Ecto neural progenitor cell (in vitro differentiated cells): ENCODE measurements at regions not wholly inside any gene's neighbourhood (a gene's known extent, or its start where the extent isn't known, plus 50 kb on each side); places are given as distances from the start of the nearest gene placed in this dataset.
"Not testable (repeated sequence)": the region's sequence is repeated elsewhere in the genome, so short reads cannot be mapped to it uniquely, and the experiment has no call there.

Experiments used
- DNase-seq: peaks from one replicate; pipeline ENCODE4 v3.0.0-alpha.2; 2018; ENCODE audit warnings: low spot score

DNA sequence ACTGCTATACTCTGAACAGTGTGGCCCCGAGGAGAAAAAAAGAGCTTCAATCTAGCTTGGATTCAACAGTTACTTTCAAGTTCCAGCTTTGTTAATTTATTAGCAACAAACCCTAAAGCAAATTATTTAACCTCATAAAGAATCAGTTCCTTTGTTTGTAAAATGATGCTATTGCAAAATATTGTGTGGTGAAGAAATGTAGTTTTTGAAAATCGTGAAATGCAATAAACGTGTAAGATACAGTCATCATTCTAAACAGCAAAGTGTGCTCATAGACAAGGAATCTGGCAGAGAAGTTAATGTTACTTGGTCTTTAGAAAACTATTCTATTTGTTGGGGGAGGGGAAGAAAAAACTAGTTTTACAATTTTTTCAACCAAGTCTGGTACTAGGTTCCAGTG, 297.6 kb upstream of the ADGRL4 start:
- no peak for DNase-seq

DNA sequence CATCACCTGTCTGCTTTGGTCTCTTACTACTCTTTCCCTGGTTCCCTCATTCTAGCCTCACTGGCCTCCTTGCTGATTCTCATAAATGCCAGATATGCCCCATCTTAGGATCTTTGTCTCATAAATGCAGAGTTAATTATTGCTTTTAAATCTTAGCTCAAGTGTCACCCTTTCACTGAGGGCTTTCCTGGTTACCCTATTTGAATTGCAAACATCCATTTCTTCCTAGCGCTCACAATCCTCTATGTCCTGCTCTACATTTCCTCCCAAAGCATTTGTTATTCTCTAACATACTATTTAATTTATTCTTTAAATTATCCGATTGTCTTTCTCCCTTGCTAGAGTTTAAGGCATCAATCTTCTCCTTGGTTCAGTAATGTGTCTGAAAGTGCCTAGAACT, 296.5 kb upstream of the ADGRL4 start:
- DNase-seq: no peak

DNA sequence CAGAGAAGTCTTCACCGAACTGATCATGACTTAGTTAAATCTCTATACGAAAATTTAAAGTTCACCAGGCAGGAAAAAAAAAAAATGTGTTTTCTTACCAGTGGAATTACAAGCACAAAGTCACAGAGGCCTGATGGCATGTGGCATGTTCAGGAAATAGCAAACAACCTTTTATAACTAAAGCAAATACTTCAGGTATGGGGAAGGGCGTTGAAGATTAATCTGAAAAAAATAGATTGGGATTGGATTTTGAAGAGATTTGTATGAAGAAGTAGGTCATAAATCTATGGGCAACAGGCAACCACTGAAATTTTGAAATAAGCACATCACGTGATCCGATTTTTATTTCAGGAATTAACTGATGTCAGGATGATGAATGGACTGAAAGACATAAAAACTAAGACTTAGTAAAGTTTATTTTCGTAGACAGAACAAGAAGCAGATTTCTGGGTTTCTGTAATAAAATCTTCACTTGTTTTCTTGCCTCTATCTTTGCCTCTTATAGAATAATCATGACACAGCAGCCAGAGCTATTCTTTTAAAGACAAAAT, 295.9 kb upstream of the ADGRL4 start:
- no peak for DNase-seq

DNA sequence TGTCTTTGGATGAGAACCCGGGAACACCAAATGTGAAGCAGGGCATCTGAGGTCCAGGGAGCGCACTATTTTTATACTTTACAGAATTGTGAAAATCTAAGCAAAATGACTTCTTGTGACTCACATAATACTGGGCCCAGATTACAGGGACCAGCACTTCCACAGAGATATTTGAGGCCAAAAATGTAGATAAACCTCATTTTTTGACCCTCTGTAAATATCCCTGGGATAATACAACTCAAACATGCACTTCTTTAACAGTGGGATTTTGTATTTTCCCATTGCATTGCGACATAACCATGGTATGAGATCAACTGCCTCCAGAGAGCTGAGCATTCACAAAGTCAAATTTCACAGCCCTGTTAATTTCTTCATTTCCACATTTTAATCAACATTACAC, 289.4 kb upstream of the ADGRL4 start:
- no peak for DNase-seq

DNA sequence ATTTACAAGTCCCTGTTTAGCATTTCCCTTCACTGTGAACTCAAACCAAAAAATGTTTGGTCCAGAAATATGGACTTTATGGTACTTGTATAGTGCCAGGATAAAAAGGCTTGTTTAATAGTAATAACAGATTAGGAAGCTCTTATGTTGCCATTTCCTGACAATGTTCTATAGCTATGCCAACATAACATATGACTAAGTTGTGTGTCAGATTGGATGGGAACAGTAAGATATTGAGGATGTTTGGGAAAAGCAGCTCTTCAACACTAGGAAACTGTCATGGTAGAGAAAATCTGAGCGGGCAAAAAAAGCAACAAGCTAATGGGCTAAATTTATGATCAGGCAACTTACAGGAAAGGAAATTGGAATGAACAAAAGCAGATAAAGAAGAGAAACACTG, 287.1 kb upstream of the ADGRL4 start:
- DNase-seq: no peak

DNA sequence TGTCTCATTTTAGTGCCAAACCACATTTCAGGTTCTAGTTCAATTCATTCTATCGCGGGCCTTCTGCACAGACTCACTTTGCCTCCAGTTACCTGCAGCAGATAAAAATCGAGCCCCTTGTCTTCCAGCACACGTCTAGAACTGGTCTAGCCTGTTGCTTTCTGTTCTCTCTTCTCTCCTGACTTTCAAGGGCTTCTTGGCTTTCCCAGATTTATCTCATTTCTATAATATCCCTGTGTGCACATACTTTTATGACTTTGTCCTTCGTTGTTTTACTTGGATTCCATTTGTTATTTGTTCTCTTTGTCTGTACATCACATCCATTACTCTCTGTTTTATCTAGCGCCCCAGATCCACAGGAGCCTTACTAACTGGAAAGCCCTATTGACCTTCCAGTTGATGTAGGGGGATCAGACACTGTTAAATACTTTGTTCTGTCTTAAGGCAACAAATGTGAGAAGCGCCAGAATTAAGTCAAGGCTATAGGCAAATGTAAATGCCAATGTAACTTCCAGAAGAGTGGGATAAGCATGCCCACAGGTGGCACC, 284.5 kb upstream of the ADGRL4 start:
- no peak for DNase-seq

DNA sequence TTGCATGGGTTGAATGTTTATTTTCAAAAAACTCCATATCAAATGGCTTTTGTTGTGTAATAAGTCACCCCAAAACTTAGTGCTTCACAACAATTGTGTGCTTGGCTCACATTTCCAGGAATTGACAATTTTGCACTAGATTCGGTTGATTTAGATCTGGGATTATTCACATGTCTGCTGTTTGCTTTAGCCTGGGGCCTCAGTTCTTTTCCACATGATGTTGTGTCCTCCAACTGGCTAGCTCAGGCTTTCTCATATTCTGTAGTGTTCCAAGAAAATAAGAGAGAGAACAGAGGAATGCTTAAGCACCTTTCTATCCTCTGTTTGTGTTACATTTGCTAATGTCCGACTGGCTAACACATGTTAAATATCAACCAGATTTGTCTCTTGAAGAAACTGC, 281.5 kb upstream of the ADGRL4 start:
- no peak for DNase-seq

DNA sequence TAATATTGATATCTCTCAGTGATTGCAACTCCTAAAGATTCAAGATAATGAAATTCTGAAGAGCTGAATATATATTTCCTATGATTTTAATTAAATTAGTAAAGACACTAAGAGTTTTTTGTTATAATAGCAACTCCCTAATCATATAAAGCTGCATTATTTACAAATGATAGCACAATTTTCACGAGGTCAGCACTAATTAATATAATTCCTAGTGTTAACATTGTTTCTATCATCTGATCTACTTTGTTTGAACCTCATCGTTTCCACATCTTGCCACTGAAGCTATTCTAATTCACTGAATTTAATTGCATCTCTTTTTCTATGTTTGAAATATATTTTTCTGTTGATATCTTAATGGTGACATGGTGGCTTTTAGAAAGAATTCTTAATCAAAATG, 279.1 kb upstream of the ADGRL4 start:
- no peak for DNase-seq

DNA sequence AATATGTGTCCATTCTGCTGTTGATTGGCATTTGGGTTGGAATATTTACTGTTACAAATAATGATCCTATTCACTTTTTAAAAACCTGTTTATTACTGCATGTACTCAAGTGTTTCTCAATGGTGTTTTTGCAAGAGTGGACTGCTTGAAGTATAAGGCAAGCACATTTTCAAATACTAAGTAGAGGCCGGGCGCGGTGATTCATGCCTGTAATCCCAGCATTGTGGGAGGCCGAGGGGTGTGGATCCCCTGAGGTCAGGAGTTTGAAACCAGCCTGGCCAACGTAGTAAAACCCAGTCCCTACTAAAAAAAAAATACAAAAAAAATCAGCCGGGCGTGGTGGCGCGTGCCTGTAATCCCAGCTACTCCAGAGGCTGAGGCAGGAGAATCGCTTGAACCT, 276.9 kb upstream of the ADGRL4 start:
- DNase-seq: no peak

DNA sequence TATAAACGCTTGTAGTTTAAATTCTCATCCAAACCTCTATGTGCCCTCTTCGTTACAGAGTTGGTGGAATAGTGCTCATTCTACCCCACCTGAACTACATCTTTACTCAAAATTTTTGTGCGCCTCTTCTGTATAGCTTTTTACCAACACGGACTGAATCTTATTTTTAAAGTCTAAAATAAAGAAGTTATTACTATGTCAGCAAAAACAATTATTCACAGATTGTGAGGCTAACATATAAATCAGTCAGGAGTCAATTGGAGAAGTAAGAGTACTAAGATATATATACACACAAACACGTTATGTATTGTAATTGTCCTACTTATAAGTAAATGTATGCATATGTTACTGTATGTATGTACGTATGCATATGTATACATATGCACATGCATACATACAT, 274.9 kb upstream of the ADGRL4 start:
- DNase-seq: no peak

DNA sequence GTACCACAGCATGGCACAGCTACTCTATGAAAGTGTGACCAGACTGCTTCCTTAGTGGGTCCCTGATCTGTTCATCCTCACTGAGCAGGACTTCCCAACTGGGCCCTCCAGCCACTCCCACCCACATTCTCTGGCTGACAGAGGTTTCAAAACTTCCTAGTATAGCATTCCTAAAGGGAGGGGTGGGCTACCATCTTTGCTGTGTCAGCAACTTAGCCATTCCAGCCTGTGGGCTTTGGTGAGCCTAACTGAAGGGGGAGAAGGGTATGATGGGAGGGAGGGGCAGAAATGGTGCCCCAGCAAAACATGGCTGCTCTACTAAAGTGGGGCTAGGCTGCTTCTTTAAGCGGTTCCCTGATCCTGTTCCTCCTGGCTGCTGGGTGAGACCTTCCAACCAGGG, 265.2 kb upstream of the ADGRL4 start:
- no peak for DNase-seq

DNA sequence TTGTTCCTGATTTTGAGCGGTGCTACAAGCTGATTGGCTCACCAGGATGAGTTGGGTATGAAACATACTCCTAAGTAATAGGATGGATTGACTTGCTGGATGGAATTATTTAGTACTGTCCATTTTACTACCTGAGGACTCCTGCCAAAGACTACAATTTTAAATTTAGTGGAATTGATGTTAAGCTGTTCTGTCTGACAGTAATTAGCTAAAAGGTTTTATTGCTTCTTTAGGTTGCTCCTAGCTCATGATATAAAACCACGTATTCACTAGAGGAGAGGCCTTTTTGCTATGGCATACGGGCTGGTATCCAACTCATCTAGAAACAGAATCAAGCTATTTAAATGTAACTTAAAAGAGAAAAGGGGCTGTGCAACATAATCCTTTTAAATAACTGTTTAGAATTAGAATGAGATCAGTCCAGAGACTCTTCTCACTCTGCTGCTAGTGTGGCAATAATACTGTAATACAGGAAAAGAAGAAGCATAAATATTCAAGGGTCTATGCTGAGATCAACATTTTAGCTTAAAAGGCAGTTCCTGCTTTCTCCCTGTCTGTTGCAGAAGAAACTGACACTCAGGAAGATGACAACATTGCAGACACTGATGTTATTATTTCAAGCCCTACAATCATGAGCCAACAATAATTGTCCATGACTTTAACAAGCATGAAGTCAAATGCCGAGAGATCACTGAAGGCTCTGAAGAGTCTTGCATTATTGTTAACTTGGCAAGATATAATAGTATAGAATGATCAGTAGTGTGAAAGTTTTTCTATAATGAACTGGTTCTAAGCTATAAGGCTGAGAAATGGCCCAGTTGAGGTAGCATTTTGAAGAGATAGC, 258.7 kb upstream of the ADGRL4 start:
- no peak for DNase-seq

DNA sequence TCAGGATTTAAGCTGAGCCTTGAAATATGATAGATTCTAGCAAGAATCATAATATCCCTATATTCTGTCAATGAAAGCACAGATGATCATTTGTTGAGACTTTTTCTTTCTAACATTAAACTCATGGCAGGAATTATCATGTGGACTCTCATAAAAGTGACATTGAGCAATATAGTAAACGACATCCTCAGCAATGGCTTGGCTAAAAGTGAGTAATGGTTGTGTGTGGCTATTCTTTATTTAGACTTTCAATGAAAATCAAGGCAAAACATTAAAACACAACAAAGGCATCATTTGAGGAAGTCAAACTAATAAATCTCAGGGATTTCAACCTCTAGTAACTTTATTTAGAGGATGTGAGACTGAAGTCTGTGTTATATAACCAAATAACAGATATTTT, 257.8 kb upstream of the ADGRL4 start:
- no peak for DNase-seq

DNA sequence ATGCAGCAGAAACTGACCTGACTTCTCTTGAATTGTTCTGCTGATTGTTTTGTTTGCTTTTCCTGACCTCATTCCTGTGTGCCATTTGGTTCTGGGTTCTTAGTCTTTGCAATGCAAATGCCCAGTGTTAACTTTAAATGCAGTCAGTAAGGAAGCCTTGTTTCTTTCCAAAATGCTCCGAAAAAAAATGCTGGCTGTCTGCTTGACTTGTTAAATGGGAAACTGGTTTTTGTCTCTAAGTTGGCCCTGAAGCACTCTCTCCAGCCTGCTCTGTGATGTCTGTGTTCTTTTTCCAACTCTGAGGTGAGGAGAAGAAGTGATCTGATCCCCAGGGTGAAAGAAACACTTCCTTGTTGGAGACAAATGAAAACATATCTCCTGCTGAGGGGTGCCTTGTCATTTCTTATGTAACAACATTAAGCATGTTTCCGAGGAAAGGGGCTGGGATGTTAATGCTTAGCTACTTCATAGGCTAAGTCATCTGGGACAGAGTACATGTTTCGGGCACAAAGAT, 256.3 kb upstream of the ADGRL4 start:
- no peak for DNase-seq

DNA sequence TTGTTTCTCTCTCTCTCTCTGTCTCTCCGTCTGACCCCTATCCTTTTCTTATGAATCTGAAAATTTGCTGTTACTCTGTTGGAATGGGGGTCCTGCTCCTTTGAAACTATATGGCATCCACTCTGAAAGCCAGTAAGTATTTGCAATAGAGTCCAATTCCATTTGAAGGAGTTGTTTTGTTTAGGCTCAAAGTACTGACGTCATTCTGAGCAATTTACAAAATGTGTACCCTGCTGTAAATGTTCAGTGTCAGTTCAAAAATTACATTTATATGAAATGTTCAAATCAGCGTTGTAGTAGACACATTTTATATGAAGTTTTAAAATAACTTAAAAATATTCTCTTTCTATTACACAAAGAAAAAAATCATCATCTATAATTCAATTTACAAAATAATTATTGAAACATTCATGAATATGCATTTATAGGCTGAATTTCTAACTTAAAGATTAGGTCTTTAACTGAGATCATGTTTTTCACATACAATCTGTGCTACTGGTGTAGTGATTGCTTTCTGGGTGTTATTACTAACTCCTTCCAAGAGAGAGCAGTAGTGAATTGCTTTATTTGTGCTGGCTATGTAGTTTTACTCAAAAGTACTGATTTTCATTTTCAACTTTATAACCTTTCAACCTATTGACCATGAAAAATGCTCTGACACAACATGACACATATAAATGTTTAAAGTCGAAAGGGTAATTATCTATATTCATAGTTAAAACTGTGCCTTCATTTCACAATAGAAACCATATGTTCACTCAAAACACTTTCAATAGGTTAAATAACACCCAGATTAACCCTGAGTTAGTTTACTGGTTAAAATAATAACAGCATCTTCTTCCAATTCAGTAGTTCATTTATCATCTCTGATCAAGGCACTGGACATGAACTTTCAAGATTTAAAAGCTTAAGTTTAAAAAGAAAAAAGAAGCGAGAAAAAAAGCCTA, 253.1 kb upstream of the ADGRL4 start:
- no peak for DNase-seq

DNA sequence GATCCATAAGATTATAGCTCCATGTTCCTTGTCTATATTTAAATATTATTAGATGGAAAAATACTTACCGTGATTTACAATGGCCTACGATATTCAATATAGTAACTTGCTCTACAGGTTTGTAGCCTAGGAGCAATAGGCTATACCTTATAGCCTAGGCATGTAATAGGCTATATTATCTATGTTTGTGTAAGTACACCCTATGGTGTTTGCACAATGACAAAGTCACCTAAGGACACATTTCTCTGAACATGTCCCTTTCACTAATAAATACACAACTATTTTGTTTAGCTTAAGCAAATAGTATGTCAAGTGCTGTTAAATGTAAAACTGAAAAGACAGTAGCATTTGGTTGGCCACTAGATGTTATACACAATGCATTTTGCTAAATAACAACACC, 248.9 kb upstream of the ADGRL4 start:
- no peak for DNase-seq

DNA sequence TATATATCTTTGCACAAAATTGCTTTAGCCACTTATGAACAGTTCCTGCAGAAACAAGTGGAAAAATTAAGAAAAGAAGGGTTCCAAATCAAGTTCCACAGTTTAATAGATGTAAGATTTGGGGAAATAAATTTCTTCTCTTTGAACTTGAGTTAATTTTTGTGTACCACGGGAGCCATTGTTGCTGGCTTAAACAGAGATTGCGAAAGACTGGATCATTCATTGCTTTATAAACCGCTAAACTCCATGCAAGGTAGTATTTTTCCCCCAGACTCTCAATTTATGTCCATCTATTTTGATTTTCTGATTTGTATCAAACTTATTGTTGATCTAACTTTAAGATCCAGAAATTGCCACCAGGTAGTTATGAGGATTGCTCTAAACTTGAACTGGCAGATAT, 246.1 kb upstream of the ADGRL4 start:
- no peak for DNase-seq

DNA sequence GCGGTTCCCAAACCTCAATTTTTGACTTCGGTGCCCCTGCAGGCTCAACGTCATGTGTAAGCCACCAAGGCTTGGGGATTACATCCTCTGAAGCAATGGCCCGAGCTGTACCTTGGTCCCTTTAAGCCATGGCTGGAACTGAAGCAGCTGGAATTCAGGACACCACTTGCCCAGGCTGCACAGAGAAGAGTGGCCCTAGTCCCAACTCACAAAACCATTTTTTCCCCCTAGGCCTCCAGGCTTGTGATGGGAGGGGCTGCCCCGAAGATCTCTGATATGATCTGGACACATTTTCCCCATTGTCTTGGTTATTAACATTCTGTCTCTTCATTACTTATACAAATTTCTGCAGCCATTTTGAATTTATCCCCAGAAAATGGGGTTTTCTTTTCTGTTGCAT, 233.3 kb upstream of the ADGRL4 start:
- no peak for DNase-seq

DNA sequence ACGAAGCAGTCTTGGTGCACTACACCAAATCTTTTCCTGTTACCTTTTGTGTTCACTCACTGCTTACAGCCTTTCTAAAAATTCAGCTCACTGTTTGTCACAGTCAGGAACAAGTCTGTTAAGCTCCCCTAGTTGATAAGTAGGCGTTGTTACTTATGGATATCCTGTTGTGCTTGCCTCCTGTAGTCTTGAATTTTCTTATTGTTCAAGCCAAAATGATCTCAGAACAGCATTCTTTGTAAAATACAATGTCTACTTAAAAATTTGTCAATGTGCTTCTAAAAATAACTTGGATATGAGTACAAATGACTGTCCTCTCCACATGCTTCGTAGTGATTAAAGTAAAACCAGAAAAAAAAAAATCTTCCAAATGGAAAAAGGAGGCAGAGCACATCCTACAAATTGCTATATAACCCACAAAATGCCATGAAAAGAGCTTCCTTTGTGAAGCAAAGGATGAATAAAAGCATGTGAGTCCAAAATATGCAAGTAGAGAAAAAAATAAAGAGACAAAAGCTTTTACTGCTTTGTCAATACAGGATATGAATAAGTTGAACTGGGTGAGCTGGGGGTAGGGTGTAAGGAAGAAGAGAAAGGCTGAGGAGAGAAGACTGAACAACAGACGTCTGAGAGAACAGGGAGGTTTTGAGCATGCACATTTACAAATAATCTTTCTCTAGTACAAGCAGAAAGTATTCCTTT, 228.9 kb upstream of the ADGRL4 start:
- no peak for DNase-seq

DNA sequence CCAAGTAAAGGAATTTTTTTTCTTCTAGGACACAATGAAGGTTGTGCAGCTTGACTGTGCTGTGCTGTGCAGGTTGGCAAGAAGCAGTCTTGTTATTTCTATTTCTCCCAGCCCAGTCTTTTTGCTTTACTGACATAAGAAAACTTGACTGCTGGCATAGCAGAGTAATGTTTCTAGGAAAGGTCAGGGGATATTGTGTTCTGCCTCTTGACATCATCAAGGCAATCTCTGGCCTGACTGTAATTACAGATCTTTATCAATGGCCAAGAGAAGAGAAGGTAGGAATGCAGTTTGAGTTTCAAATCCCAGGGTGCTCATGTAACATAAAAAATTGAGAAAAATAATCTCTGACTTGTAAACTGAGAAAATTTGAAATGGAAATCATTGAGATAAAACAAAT, 226.3 kb upstream of the ADGRL4 start:
- DNase-seq: no peak

DNA sequence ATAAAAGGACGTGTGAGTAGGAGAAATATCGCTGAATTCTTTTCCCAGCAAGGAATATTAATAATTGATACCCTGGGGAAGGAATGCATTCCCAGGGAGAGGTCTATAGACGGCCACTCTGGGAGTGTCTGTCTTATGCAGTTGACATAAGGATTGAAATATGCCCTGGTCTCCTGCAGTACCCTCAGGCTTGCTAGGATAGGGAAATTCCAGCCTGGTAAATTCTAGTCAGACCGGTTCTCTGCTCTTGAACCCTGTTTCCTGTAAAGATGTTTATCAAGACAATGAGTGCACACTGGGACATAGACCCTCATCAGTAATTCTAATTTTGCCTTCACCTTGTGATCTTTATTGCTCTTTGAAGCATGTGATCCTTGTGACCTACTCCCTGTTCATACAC, 224.2 kb upstream of the ADGRL4 start:
- DNase-seq: not testable (repeated sequence)

DNA sequence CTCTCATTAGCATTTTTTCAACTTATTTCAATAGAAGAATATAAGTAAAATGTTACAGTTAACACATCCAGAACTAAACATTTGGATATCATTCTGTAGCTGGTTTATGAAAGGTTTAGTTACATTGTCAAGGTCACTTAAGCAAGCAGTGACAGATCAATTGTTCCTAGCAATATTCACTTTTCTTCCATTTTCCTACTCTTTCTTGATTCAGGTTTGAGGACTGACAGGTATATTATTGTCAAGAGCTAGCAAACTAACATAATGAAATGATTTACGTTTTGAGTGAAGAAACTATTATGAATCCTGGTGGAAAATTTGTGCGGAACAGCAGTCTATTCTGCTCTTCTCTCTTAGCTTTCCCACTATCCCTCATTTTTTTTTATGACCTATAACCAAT, 220.4 kb upstream of the ADGRL4 start:
- DNase-seq: no peak
